DOHH2 (cell line): ENCODE measurements at regions not wholly inside any gene's neighbourhood (a gene's known extent, or its start where the extent isn't known, plus 50 kb on each side); places are given as distances from the start of the nearest gene placed in this dataset.

Source experiments
- H3F3A ChIP-seq: fragments of 200-600 bp; sonication (generic), shearing (Covaris generic); 2 replicates; pipeline ENCODE4 v1.6.0; 2016; ENCODE audit warnings: antibody characterized with exemption, mild to moderate bottlenecking; ENCODE audit not compliant: control insufficient read depth, insufficient read depth
- H3K27ac ChIP-seq: fragments of 200-600 bp; sonication (generic); 2 replicates; pipeline ENCODE4 v1.5.1; 2014; ENCODE audit warnings: low read depth, mild to moderate bottlenecking, low read length, moderate library complexity
- H3K27me3 ChIP-seq: fragments of 200-600 bp; sonication (generic); 2 replicates; pipeline ENCODE4 v1.6.1; 2014; ENCODE audit warnings: mild to moderate bottlenecking, low read length, mixed read lengths; ENCODE audit not compliant: control insufficient read depth
- H3K36me3 ChIP-seq: fragments of 200-600 bp; sonication (generic); 2 replicates; pipeline ENCODE4 v1.6.1; 2014; ENCODE audit warnings: mild to moderate bottlenecking, low read length, moderate library complexity, mixed read lengths; ENCODE audit not compliant: control insufficient read depth
- H3K4me1 ChIP-seq: fragments of 200-600 bp; sonication (generic); 2 replicates; pipeline ENCODE4 v1.6.1; 2014; ENCODE audit warnings: mild to moderate bottlenecking, low read length, mixed read lengths; ENCODE audit not compliant: control insufficient read depth
- H3K4me2 ChIP-seq: fragments of 200-600 bp; sonication (generic); 2 replicates; pipeline ENCODE4 v1.6.0; 2014; ENCODE audit warnings: mild to moderate bottlenecking, low read length, moderate library complexity
- H3K4me3 ChIP-seq: fragments of 200-600 bp; sonication (generic); 2 replicates; pipeline ENCODE4 v1.5.1; 2014; ENCODE audit warnings: mild to moderate bottlenecking, low read length, mixed read lengths
- H3K79me2 ChIP-seq: fragments of 200-600 bp; sonication (generic); 2 replicates; pipeline ENCODE4 v1.6.1; 2014; ENCODE audit warnings: mild to moderate bottlenecking, low read length, mixed read lengths; ENCODE audit not compliant: control insufficient read depth
- H3K9me2 ChIP-seq: fragments of 200-600 bp; sonication (generic); replicated peaks from 2 replicates; pipeline ENCODE4 v1.6.1; 2014; ENCODE audit warnings: mild to moderate bottlenecking, low read length, mixed read lengths; ENCODE audit not compliant: control insufficient read depth
- H3K9me3 ChIP-seq: fragments of 200-600 bp; sonication (generic); 2 replicates; pipeline ENCODE4 v1.6.1; 2014; ENCODE audit warnings: antibody characterized with exemption, low read length, mixed read lengths; ENCODE audit not compliant: control insufficient read depth, insufficient read depth
- H4K20me1 ChIP-seq: fragments of 200-600 bp; sonication (generic); 2 replicates; pipeline ENCODE4 v1.6.0; 2014; ENCODE audit warnings: low read depth, mild to moderate bottlenecking, antibody characterized with exemption, low read length, moderate library complexity; ENCODE audit not compliant: control insufficient read depth, insufficient read depth
- CTCF ChIP-seq: fragments of 200-600 bp; sonication (generic); IDR thresholded peaks from one replicate; pipeline ENCODE4 v1.5.1; 2014; ENCODE audit warnings: antibody characterized with exemption, mild to moderate bottlenecking, low read depth, low read length; ENCODE audit not compliant: poor library complexity, severe bottlenecking
- EZH2phosphoT487 ChIP-seq: fragments of 200-600 bp; sonication (generic); IDR thresholded peaks from 2 replicates; pipeline ENCODE4 v1.6.1; 2017; ENCODE audit warnings: borderline replicate concordance, mild to moderate bottlenecking, antibody characterized with exemption, low read length, moderate library complexity, mixed read lengths

GRCh38 chr4:182083671-182084410, 159.4 kb upstream of the TENM3 start:
- Histone ChIP-seq H3K4me2 (no peak overlapping the region), H3K27ac (no peak overlapping the region), H4K20me1 (no peaks in the 10 kb centered on the region), H3K4me1 (no peaks in the 10 kb centered on the region), H3K4me3 (no peak overlapping the region), H3K9me2 (no peaks in the 10 kb centered on the region), H3K36me3 (no peaks in the 10 kb centered on the region), H3K27me3 (no peaks in the 10 kb centered on the region), H3K79me2 (no peaks in the 10 kb centered on the region), H3K9me3 (no peaks in the 10 kb centered on the region), H3F3A (no peaks in the 10 kb centered on the region)
- TF ChIP-seq EZH2phosphoT487 (no peak), CTCF (no peak)

GRCh38 chr4:182085051-182085480, 158.1 kb upstream of the TENM3 start:
- no peak overlapping the region for H3K4me2 ChIP-seq
- H3K4me1 ChIP-seq: no peaks in the 10 kb centered on the region
- H3K27me3 ChIP-seq: no peaks in the 10 kb centered on the region
- no peaks in the 10 kb centered on the region for H3K36me3 ChIP-seq
- H3K4me3 ChIP-seq: no peak overlapping the region
- no peaks in the 10 kb centered on the region for H3K9me3 ChIP-seq
- TF ChIP-seq CTCF (no peak), EZH2phosphoT487 (no peak)
- H3F3A ChIP-seq: no peaks in the 10 kb centered on the region
- H3K79me2 ChIP-seq: no peaks in the 10 kb centered on the region
- no peaks in the 10 kb centered on the region for H4K20me1 ChIP-seq
- H3K9me2 ChIP-seq: no peaks in the 10 kb centered on the region
- H3K27ac ChIP-seq: no peak overlapping the region

- no peaks in the 10 kb centered on the region for H4K20me1 ChIP-seq
- H3K4me2 ChIP-seq: no peak overlapping the region
- H3K9me2 ChIP-seq: no peaks in the 10 kb centered on the region
- H3K9me3 ChIP-seq: no peaks in the 10 kb centered on the region
- H3K27ac ChIP-seq: no peak overlapping the region
- TF ChIP-seq EZH2phosphoT487: no peak
- peak; percentile 10 for TF ChIP-seq CTCF
- H3K4me1 ChIP-seq: no peaks in the 10 kb centered on the region
- H3K4me3 ChIP-seq: no peak overlapping the region
- H3K36me3 ChIP-seq: no peaks in the 10 kb centered on the region
- H3K79me2 ChIP-seq: no peaks in the 10 kb centered on the region
- H3F3A ChIP-seq: no peaks in the 10 kb centered on the region
- H3K27me3 ChIP-seq: no peaks in the 10 kb centered on the region
Observed at GRCh38 chr4:182089326-182089725, 153.9 kb upstream of the TENM3 start.
